H1 (cell line): ENCODE measurements at regions not wholly inside any gene's neighbourhood (a gene's known extent, or its start where the extent isn't known, plus 50 kb on each side); places are given as distances from the start of the nearest gene placed in this dataset.

ENCODE experiments used
- CTCF ChIA-PET: fragments of 300-600 bp; sonication (Branson Sonifier 250); formaldehyde crosslinking; loops from one replicate; lab custom pipeline; 2021; ENCODE audit not compliant: partially characterized antibody; lab: Charles Lee
- POLR2A ChIA-PET: fragments of 300-600 bp; sonication (Branson Sonifier 250); formaldehyde crosslinking; loops from one replicate; lab custom pipeline; 2021; ENCODE audit warnings: inconsistent platforms; ENCODE audit not compliant: partially characterized antibody; lab: Charles Lee
- DNase-seq, 2 experiments: peaks; one replicate each; pipeline versions ENCODE4 v3.0.0 to v3.0.0-alpha.2; 2010 to 2022; ENCODE audit warnings: low spot score in 2 of 2, low read depth in 1 of 2, mixed read lengths in 1 of 2
- FAIRE-seq: peaks from 2 replicates; lab custom pipeline; 2011; peaks lifted over from hg19 to GRCh38; lab: Jason Lieb, UNC
- H2AFZ ChIP-seq: 2 replicates; pipeline ENCODE4 v1.8.1; 2012; ENCODE audit warnings: low read length, inconsistent platforms
- H2AK5ac ChIP-seq: 2 replicates; pipeline ENCODE4 v1.6.1; 2013; ENCODE audit warnings: low read depth, low read length
- H2BK120ac ChIP-seq: replicated peaks from 2 replicates; pipeline ENCODE3; 2013; ENCODE audit warnings: low read depth, low read length, inconsistent platforms
- H2BK12ac ChIP-seq: 2 replicates; pipeline ENCODE4 v1.6.1; 2013; ENCODE audit warnings: low read depth, low read length
- H2BK15ac ChIP-seq: 2 replicates; pipeline ENCODE4 v1.6.1; 2013; ENCODE audit warnings: low read length
- H2BK20ac ChIP-seq: 2 replicates; pipeline ENCODE4 v1.6.1; 2013; ENCODE audit warnings: low read length
- H2BK5ac ChIP-seq: 2 replicates; pipeline ENCODE4 v1.6.1; 2013; ENCODE audit warnings: low read depth, low read length
- H3K14ac ChIP-seq: 2 replicates; pipeline ENCODE4 v1.6.1; 2013; ENCODE audit warnings: inconsistent platforms; ENCODE audit not compliant: insufficient read length
- H3K18ac ChIP-seq: 2 replicates; pipeline ENCODE4 v1.6.1; 2013; ENCODE audit warnings: low read length; ENCODE audit errors: extremely low read depth
- H3K23ac ChIP-seq: 2 replicates; pipeline ENCODE4 v1.6.1; 2013; ENCODE audit warnings: inconsistent platforms; ENCODE audit not compliant: insufficient read length
- H3K23me2 ChIP-seq: 2 replicates; pipeline ENCODE4 v1.6.1; 2013; ENCODE audit warnings: low read depth, low read length
- H3K27ac ChIP-seq: 2 replicates; pipeline ENCODE4 v1.6.1; 2011; ENCODE audit warnings: low read depth, low read length, inconsistent platforms
- H3K27me3 ChIP-seq, 4 experiments: replicated peaks in 1 of 4; 1 replicate in 1 of 4; 2 replicates in 3 of 4; pipeline versions ENCODE4 v1.6.1 to v1.8.1; 2011 to 2013; ENCODE audit warnings: low read length in 3 of 4, mild to moderate bottlenecking in 3 of 4, inconsistent platforms in 2 of 4, mixed read lengths in 2 of 4, moderate library complexity in 1 of 4; ENCODE audit not compliant: control insufficient read depth in 3 of 4, insufficient read depth in 3 of 4; ENCODE audit errors: extremely low read depth in 1 of 4
- H3K36me3 ChIP-seq, 4 experiments: 2 replicates each; pipeline versions ENCODE4 v1.6.1 to v1.8.1; 2011 to 2013; ENCODE audit warnings: mild to moderate bottlenecking in 4 of 4, low read length in 3 of 4, moderate library complexity in 2 of 4, control low read depth in 1 of 4, inconsistent platforms in 1 of 4; ENCODE audit not compliant: insufficient read depth in 4 of 4, control insufficient read depth in 2 of 4
- H3K4ac ChIP-seq: replicated peaks from 2 replicates; pipeline ENCODE3; 2013; ENCODE audit warnings: low read length, low read depth, mixed read lengths, inconsistent platforms; ENCODE audit not compliant: insufficient read length
- H3K4me1 ChIP-seq, 4 experiments: replicated peaks in 1 of 4; 1 replicate in 1 of 4; 2 replicates in 3 of 4; pipeline versions ENCODE4 v1.6.1 to v1.8.1; 2011 to 2013; ENCODE audit warnings: low read length in 3 of 4, inconsistent platforms in 2 of 4, mixed read lengths in 1 of 4; ENCODE audit not compliant: insufficient read depth in 4 of 4, control insufficient read depth in 3 of 4
- H3K4me2 ChIP-seq, 2 experiments: 2 replicates each; pipeline versions ENCODE4 v1.6.1 to v1.8.1; 2011 to 2013; ENCODE audit warnings: low read depth in 2 of 2, low read length in 2 of 2, control low read depth in 1 of 2, inconsistent platforms in 1 of 2, mild to moderate bottlenecking in 1 of 2; ENCODE audit not compliant: insufficient read depth in 1 of 2
- H3K4me3 ChIP-seq, 4 experiments: fragments of 200-600, 300-600 bp in 1 of 4; sonication (generic), shearing (Covaris generic), sonication (Bioruptor Twin) in 1 of 4; 2 replicates each; pipeline versions ENCODE4 v1.5.1 to v1.8.1; 2011 to 2016; ENCODE audit warnings: low read length in 4 of 4, low read depth in 3 of 4, control low read depth in 2 of 4, inconsistent platforms in 2 of 4, mild to moderate bottlenecking in 2 of 4, mixed read lengths in 1 of 4, moderate library complexity in 1 of 4; ENCODE audit not compliant: insufficient read depth in 2 of 4; ENCODE audit errors: extremely low read depth in 1 of 4
- H3K56ac ChIP-seq: replicated peaks from 2 replicates; pipeline ENCODE3; 2013; ENCODE audit warnings: low read depth, mild to moderate bottlenecking, mixed read lengths, low read length, inconsistent platforms; ENCODE audit not compliant: insufficient read length
- H3K79me1 ChIP-seq: 2 replicates; pipeline ENCODE4 v1.6.1; 2013; ENCODE audit warnings: low read depth, low read length, control low read depth
- H3K79me2 ChIP-seq, 2 experiments: 2 replicates each; pipeline versions ENCODE4 v1.6.1 to v1.8.1; 2012 to 2013; ENCODE audit warnings: low read length in 2 of 2, mild to moderate bottlenecking in 2 of 2, inconsistent platforms in 1 of 2; ENCODE audit not compliant: insufficient read depth in 2 of 2, control insufficient read depth in 1 of 2
- H3K9ac ChIP-seq, 4 experiments: replicated peaks in 1 of 4; 1 replicate in 1 of 4; 2 replicates in 3 of 4; pipeline versions ENCODE4 v1.6.1 to v1.8.1; 2011 to 2013; ENCODE audit warnings: low read depth in 3 of 4, low read length in 3 of 4, control low read depth in 2 of 4, mild to moderate bottlenecking in 2 of 4, moderate library complexity in 2 of 4, inconsistent platforms in 1 of 4; ENCODE audit errors: extremely low read depth in 1 of 4
- H3K9me3 ChIP-seq, 2 experiments: 2 replicates each; pipeline versions ENCODE4 v1.6.1 to v1.8.1; 2012 to 2013; ENCODE audit warnings: mild to moderate bottlenecking in 2 of 2, moderate library complexity in 2 of 2, control low read depth in 1 of 2, inconsistent platforms in 1 of 2, low read depth in 1 of 2, low read length in 1 of 2, mixed read lengths in 1 of 2; ENCODE audit not compliant: insufficient read depth in 2 of 2
- H4K20me1 ChIP-seq, 2 experiments: replicated peaks in 1 of 2; 2 replicates each; pipeline versions ENCODE3 to v1.8.1; 2011 to 2013; ENCODE audit warnings: inconsistent platforms in 2 of 2, low read length in 2 of 2, mild to moderate bottlenecking in 1 of 2; ENCODE audit not compliant: insufficient read depth in 2 of 2, control insufficient read depth in 1 of 2
- H4K5ac ChIP-seq: 2 replicates; pipeline ENCODE4 v1.6.1; 2013; ENCODE audit warnings: low read length, low read depth, mixed read lengths, inconsistent platforms; ENCODE audit not compliant: insufficient read length
- H4K8ac ChIP-seq: 2 replicates; pipeline ENCODE4 v1.8.0; 2013; ENCODE audit warnings: mild to moderate bottlenecking, moderate library complexity, low read length, inconsistent platforms; ENCODE audit not compliant: insufficient read depth; ENCODE audit errors: extremely low read depth
- H4K91ac ChIP-seq: replicated peaks from 2 replicates; pipeline ENCODE3; 2013; ENCODE audit warnings: low read length, mixed read lengths, inconsistent platforms; ENCODE audit not compliant: insufficient read length
- CTBP2 ChIP-seq: IDR thresholded peaks from 2 replicates; pipeline ENCODE4 v1.7.0; 2011; ENCODE audit warnings: borderline replicate concordance, mild to moderate bottlenecking, moderate library complexity, mixed read lengths, low read length; ENCODE audit not compliant: insufficient read depth, insufficient read length
- EZH2 ChIP-seq: fragments of 200-600 bp; sonication (generic); IDR thresholded peaks from 2 replicates; pipeline ENCODE4 v1.7.1; 2012; ENCODE audit warnings: low read depth, mild to moderate bottlenecking, moderate library complexity, low read length, inconsistent platforms; ENCODE audit not compliant: severe bottlenecking
- GABPA ChIP-seq: IDR thresholded peaks from 2 replicates; pipeline ENCODE4 v1.6.1; 2011; ENCODE audit warnings: mild to moderate bottlenecking, low read length, moderate library complexity, borderline replicate concordance; ENCODE audit not compliant: insufficient read depth
- JUN ChIP-seq: IDR thresholded peaks from 2 replicates; pipeline ENCODE4 v1.6.1; 2011; ENCODE audit warnings: low read depth, mild to moderate bottlenecking, improper control_type of control experiment, low read length
- POLR2A ChIP-seq, 2 experiments: IDR thresholded peaks; 1 replicate in 1 of 2; 2 replicates in 1 of 2; pipeline ENCODE4 v1.6.1; 2011; ENCODE audit warnings: low read depth in 2 of 2, low read length in 2 of 2, mild to moderate bottlenecking in 2 of 2; ENCODE audit errors: control extremely low read depth in 1 of 2
- POU5F1 ChIP-seq: IDR thresholded peaks from 2 replicates; pipeline ENCODE4 v1.6.1; 2011; ENCODE audit warnings: low read depth, mild to moderate bottlenecking, low read length, moderate library complexity
- RFX5 ChIP-seq: IDR thresholded peaks from 2 replicates; pipeline ENCODE4 v1.6.1; 2011; ENCODE audit warnings: low read depth, low read length, improper control_type of control experiment, borderline replicate concordance
- RXRA ChIP-seq: IDR thresholded peaks from 2 replicates; pipeline ENCODE4 v1.6.1; 2011; ENCODE audit warnings: low read depth, mild to moderate bottlenecking, low read length, moderate library complexity; ENCODE audit not compliant: insufficient read depth
- SIN3A ChIP-seq, 2 experiments: IDR thresholded peaks in 1 of 2; conservative IDR thresholded peaks in 1 of 2; 2 replicates each; pipeline ENCODE4 v1.6.1; 2011 to 2012; ENCODE audit warnings: low read length in 2 of 2, improper control_type of control experiment in 1 of 2, low read depth in 1 of 2, mild to moderate bottlenecking in 1 of 2
- SP2 ChIP-seq: IDR thresholded peaks from 2 replicates; pipeline ENCODE4 v1.6.1; 2012; ENCODE audit warnings: mild to moderate bottlenecking, low read length, inconsistent platforms
- YY1 ChIP-seq: IDR thresholded peaks from 2 replicates; pipeline ENCODE4 v1.6.1; 2011; ENCODE audit warnings: low read depth, mild to moderate bottlenecking, low read length
- ZNF274 ChIP-seq: IDR thresholded peaks from 2 replicates; pipeline ENCODE4 v1.7.0; 2012; ENCODE audit warnings: low read length, borderline replicate concordance; ENCODE audit errors: extremely low read depth
- WGBS, 2 experiments: shearing (Covaris generic) in 1 of 2; methylation state at CpG; one replicate each; pipeline versions ENCODE4 v1.1.6 to v1.1.7; 2013 to 2015; ENCODE audit warnings: low lambda C conversion rate in 2 of 2, mixed read lengths in 2 of 2, inconsistent platforms in 1 of 2, low coverage in 1 of 2, missing lambda C conversion rate in 1 of 2; ENCODE audit not compliant: insufficient replicate concordance in 2 of 2, insufficient coverage in 1 of 2, insufficient read length in 1 of 2; ENCODE audit errors: extremely low coverage in 1 of 2, missing lambda C conversion rate in 1 of 2; 5-methylcytosine and 5-hydroxymethylcytosine counted together
- TF ChIP-seq, protein P1 (sequence below): IDR thresholded peaks from 2 replicates; pipeline ENCODE4 v1.6.1; 2012; ENCODE audit warnings: low read length, inconsistent platforms

DNA sequence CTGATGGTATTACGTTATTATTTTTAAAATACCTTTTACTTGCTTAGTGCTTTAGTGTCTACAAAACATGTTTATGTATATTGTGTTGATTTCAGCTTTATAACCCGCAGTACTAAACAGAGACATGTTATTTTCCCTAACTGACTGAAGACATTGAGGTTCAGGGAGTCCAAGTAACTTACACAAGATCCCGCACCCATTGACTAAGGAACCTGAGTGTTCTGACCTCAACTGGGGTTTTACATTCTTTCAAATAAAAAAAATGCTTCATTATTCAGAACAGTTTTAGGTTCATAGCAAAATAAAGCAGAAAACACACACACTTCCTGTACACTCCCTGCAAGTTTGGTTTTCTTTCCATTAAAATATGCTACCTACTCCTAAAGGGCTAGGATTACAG, 60.4 kb upstream of the METAP2 start:
- H2BK12ac ChIP-seq, result no peak overlapping the region
- H2AK5ac ChIP-seq, result no peak overlapping the region
- no peak overlapping the region for H2BK120ac ChIP-seq
- H3K4me3 ChIP-seq, result no peak overlapping the region
- DNase-seq (no peak), FAIRE-seq (no peak)
- no peaks in the 10 kb centered on the region for H3K23me2 ChIP-seq
- H2AFZ ChIP-seq, result no peak overlapping the region
- H3K9ac ChIP-seq, result no peak overlapping the region
- H3K79me2 ChIP-seq, result no peaks in the 10 kb centered on the region
- H3K36me3 ChIP-seq, result no peaks in the 10 kb centered on the region
- H3K4ac ChIP-seq, result no peak overlapping the region
- no peak for TF ChIP-seq ZNF274
- no peak for TF ChIP-seq YY1
- TF ChIP-seq CTBP2, result no peak
- TF ChIP-seq GABPA, result no peak
- TF ChIP-seq, protein P1, sequence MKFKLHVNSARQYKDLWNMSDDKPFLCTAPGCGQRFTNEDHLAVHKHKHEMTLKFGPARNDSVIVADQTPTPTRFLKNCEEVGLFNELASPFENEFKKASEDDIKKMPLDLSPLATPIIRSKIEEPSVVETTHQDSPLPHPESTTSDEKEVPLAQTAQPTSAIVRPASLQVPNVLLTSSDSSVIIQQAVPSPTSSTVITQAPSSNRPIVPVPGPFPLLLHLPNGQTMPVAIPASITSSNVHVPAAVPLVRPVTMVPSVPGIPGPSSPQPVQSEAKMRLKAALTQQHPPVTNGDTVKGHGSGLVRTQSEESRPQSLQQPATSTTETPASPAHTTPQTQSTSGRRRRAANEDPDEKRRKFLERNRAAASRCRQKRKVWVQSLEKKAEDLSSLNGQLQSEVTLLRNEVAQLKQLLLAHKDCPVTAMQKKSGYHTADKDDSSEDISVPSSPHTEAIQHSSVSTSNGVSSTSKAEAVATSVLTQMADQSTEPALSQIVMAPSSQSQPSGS, result no peak
- TF ChIP-seq POLR2A (IDR thresholded peaks at IDR 0.05; ENCODE audit: control extremely low read depth in 1 of 2, low read depth in 2 of 2, low read length in 2 of 2), result no peak
- no peak for TF ChIP-seq RFX5
- no peak for TF ChIP-seq EZH2
- no peak for TF ChIP-seq RXRA
- TF ChIP-seq POU5F1, result no peak
- TF ChIP-seq SIN3A (conservative IDR thresholded peaks at IDR 0.05 in 1 of 2, IDR thresholded peaks at IDR 0.05 in 1 of 2; ENCODE audit: low read depth in 1 of 2, low read length in 2 of 2), result no peak
- no peak for TF ChIP-seq JUN
- TF ChIP-seq SP2, result no peak
- H4K20me1 ChIP-seq, result no peaks in the 10 kb centered on the region
- H3K79me1 ChIP-seq, result no peaks in the 10 kb centered on the region
- no peaks in the 10 kb centered on the region for H3K27me3 ChIP-seq
- H2BK20ac ChIP-seq, result no peak overlapping the region
- no peaks in the 10 kb centered on the region for H3K9me3 ChIP-seq
- no peaks in the 10 kb centered on the region; a peak in 1 of 7 replicates for H3K4me1 ChIP-seq
- no peak overlapping the region for H2BK15ac ChIP-seq
- H3K23ac ChIP-seq, result no peak overlapping the region
- 92% methylated on average over 3 of the region's 3 CpGs; no CpG with 5 or more reads in 1 of the 2 experiments for WGBS, 2 experiments
- POLR2A ChIA-PET, result interaction anchor here (0.6 kb wide), 1 partner anchor 58 kb away, joined by 3 read pairs; no protein-coding TSS in a partner anchor
- no peak overlapping the region for H3K27ac ChIP-seq
- H4K91ac ChIP-seq, result no peak overlapping the region
- no peak overlapping the region for H3K56ac ChIP-seq
- no peak overlapping the region for H3K14ac ChIP-seq
- no peak overlapping the region for H3K4me2 ChIP-seq
- no peak overlapping the region for H4K8ac ChIP-seq
- H3K18ac ChIP-seq, result no peak overlapping the region
- CTCF ChIA-PET, result interaction anchor here (1.5 kb wide), 1 partner anchor 9 kb away, joined by 3 read pairs; no protein-coding TSS in a partner anchor
- H4K5ac ChIP-seq, result no peak overlapping the region
- H2BK5ac ChIP-seq, result no peak overlapping the region
